Myocyte (in vitro differentiated cells): ENCODE measurements at regions not wholly inside any gene's neighbourhood (a gene's known extent, or its start where the extent isn't known, plus 50 kb on each side); places are given as distances from the start of the nearest gene placed in this dataset.

Experiments
- DNase-seq: peaks from one replicate; pipeline ENCODE4 v3.0.0-alpha.2; 2012; ENCODE audit warnings: low read depth

- no peak for DNase-seq
Measured at GRCh38 chr9:19732441-19732951, 56.3 kb downstream of the SLC24A2 start.

- DNase-seq = no peak
Measured at GRCh38 chr9:19728101-19728500, 60.7 kb downstream of the SLC24A2 start.

GRCh38 chr9:19725970-19726369 is 62.9 kb downstream of the SLC24A2 start:
- no peak for DNase-seq

GRCh38 chr9:19720377-19720776 is 68.5 kb downstream of the SLC24A2 start:
- peak; percentile 75 for DNase-seq

- no peak for DNase-seq
Measured at GRCh38 chr9:19703702-19704101, 85.1 kb downstream of the SLC24A2 start.

- no peak for DNase-seq
Measured at GRCh38 chr9:19701991-19702390, 86.8 kb downstream of the SLC24A2 start.

GRCh38 chr9:19701274-19701673 is 87.6 kb downstream of the SLC24A2 start:
- DNase-seq = no peak

- DNase-seq = no peak
Measured at GRCh38 chr9:19700699-19701098, 88.1 kb downstream of the SLC24A2 start.

GRCh38 chr9:19699756-19700155 is 89.1 kb downstream of the SLC24A2 start:
- DNase-seq = no peak

- no peak for DNase-seq
Measured at GRCh38 chr9:19698960-19699359, 89.9 kb downstream of the SLC24A2 start.

GRCh38 chr9:19694601-19695000 is 94.2 kb downstream of the SLC24A2 start:
- DNase-seq = no peak

- no peak for DNase-seq
Measured at GRCh38 chr9:19690128-19690527, 98.7 kb downstream of the SLC24A2 start.

- no peak for DNase-seq
Measured at GRCh38 chr9:19689328-19690101, 99.3 kb downstream of the SLC24A2 start.

GRCh38 chr9:19683715-19684114 is 105.1 kb downstream of the SLC24A2 start:
- DNase-seq = no peak

GRCh38 chr9:19682397-19682796 is 106.4 kb downstream of the SLC24A2 start:
- no peak for DNase-seq

GRCh38 chr9:19681846-19682245 is 107.0 kb downstream of the SLC24A2 start:
- DNase-seq = no peak

GRCh38 chr9:19677924-19678323 is 110.9 kb downstream of the SLC24A2 start:
- no peak for DNase-seq

- DNase-seq = no peak
Measured at GRCh38 chr9:19675492-19675891, 113.3 kb downstream of the SLC24A2 start.

GRCh38 chr9:19666575-19666974 is 122.3 kb downstream of the SLC24A2 start:
- DNase-seq = no peak

GRCh38 chr9:19665146-19665863 is 123.5 kb downstream of the SLC24A2 start:
- no peak for DNase-seq

GRCh38 chr9:19663570-19663969 is 125.3 kb downstream of the SLC24A2 start:
- DNase-seq = no peak

- no peak for DNase-seq
Measured at GRCh38 chr9:19662213-19662612, 126.6 kb downstream of the SLC24A2 start.

- peak; percentile 15 for DNase-seq
Measured at GRCh38 chr9:19660019-19660418, 128.8 kb downstream of the SLC24A2 start.
